ENCODE measurements at regions not wholly inside any gene's neighbourhood (a gene's known extent, or its start where the extent isn't known, plus 50 kb on each side); places are given as distances from the start of the nearest gene placed in this dataset.

- Histone ChIP-seq H3K4me3 (no peak overlapping the region), H3K27ac (no peak overlapping the region)
- TF ChIP-seq CTCF (IDR thresholded peaks at IDR 0.05; ENCODE audit: low read depth, low read length): no peak
These were observed 102.2 kb upstream of the TUT7 start for GRCh38 chr9:86456416-86456815.

GRCh38 chr9:86454701-86455615, 100.7 kb upstream of the TUT7 start:
- no peaks in the 10 kb centered on the region for H3K9me3 ChIP-seq (ENCODE audit: low read depth)
- no peak overlapping the region for H3K27ac ChIP-seq
- no peaks in the 10 kb centered on the region for H3K36me3 ChIP-seq
- H3K4me3 ChIP-seq: no peak overlapping the region
- H3K4me1 ChIP-seq (ENCODE audit: low read depth): peaks cover 6% of the 10 kb centered on the region
- peak in 1 of 2 donors; percentile 44 for DNase-seq (ENCODE audit: low read depth in 1 of 2, low spot score in 1 of 2)
- TF ChIP-seq CTCF (IDR thresholded peaks at IDR 0.05; ENCODE audit: low read depth, low read length): no peak
- no peaks in the 10 kb centered on the region for H3K27me3 ChIP-seq

More at GRCh38 chr9:86456416-86456815, 102.2 kb upstream of the TUT7 start:
- peaks cover 6% of the 10 kb centered on the region for H3K4me1 ChIP-seq (ENCODE audit: low read depth)
- no peaks in the 10 kb centered on the region for H3K9me3 ChIP-seq (ENCODE audit: low read depth)
- no peak for DNase-seq (ENCODE audit: low read depth in 1 of 2, low spot score in 1 of 2)
- H3K36me3 ChIP-seq: no peaks in the 10 kb centered on the region
- H3K27me3 ChIP-seq: no peaks in the 10 kb centered on the region

GRCh38 chr9:86452201-86452828, 98.1 kb upstream of the TUT7 start:
- H3K27me3 ChIP-seq: no peaks in the 10 kb centered on the region
- H3K9me3 ChIP-seq (ENCODE audit: low read depth): no peaks in the 10 kb centered on the region
- DNase-seq (ENCODE audit: low read depth in 1 of 2, low spot score in 1 of 2): peak in 1 of 2 donors; percentile 25
- no peaks in the 10 kb centered on the region for H3K36me3 ChIP-seq
- no peak for TF ChIP-seq CTCF (IDR thresholded peaks at IDR 0.05; ENCODE audit: low read depth, low read length)
- H3K4me1 ChIP-seq (ENCODE audit: low read depth): no peaks in the 10 kb centered on the region
- no peak overlapping the region for H3K27ac ChIP-seq
- no peak overlapping the region for H3K4me3 ChIP-seq

GRCh38 chr9:86449246-86449645, 95.0 kb upstream of the TUT7 start:
- no peaks in the 10 kb centered on the region for H3K9me3 ChIP-seq (ENCODE audit: low read depth)
- TF ChIP-seq CTCF (IDR thresholded peaks at IDR 0.05; ENCODE audit: low read depth, low read length): no peak
- H3K27me3 ChIP-seq: no peaks in the 10 kb centered on the region
- no peaks in the 10 kb centered on the region for H3K36me3 ChIP-seq
- no peak overlapping the region for H3K4me3 ChIP-seq
- no peaks in the 10 kb centered on the region for H3K4me1 ChIP-seq (ENCODE audit: low read depth)
- H3K27ac ChIP-seq: no peak overlapping the region
- DNase-seq (ENCODE audit: low read depth in 1 of 2, low spot score in 1 of 2): no peak

- H3K9me3 ChIP-seq (ENCODE audit: low read depth): no peaks in the 10 kb centered on the region
- H3K27me3 ChIP-seq: no peaks in the 10 kb centered on the region
- H3K27ac ChIP-seq: no peak overlapping the region
- TF ChIP-seq CTCF (IDR thresholded peaks at IDR 0.05; ENCODE audit: low read depth, low read length): no peak
- no peak overlapping the region for H3K4me3 ChIP-seq
- no peaks in the 10 kb centered on the region for H3K36me3 ChIP-seq
- no peaks in the 10 kb centered on the region for H3K4me1 ChIP-seq (ENCODE audit: low read depth)
- DNase-seq (ENCODE audit: low read depth in 1 of 2, low spot score in 1 of 2): no peak
These were observed 91.5 kb upstream of the TUT7 start for GRCh38 chr9:86445671-86446070.
